SK-N-SH (cell line): ENCODE measurements at regions not wholly inside any gene's neighbourhood (a gene's known extent, or its start where the extent isn't known, plus 50 kb on each side); places are given as distances from the start of the nearest gene placed in this dataset.

Experiments used
- CTCF ChIA-PET: fragments of 300-600, 350-600 bp; formaldehyde crosslinking; extraction: SDS; loops from one replicate; lab custom pipeline; 2021; lab: Yijun Ruan, JAX
- POLR2A ChIA-PET: fragments of 350-600 bp; sonication (Branson Sonifier 250); formaldehyde crosslinking; extraction: SDS; loops from one replicate; lab custom pipeline; 2020; ENCODE audit warnings: antibody characterized with exemption, inconsistent platforms; lab: Yijun Ruan, JAX
- DNase-seq: peaks from one replicate; pipeline ENCODE4 v3.0.0; 2012
- H2AFZ ChIP-seq: fragments of 200-600 bp; sonication (generic); 2 replicates; pipeline ENCODE4 v1.8.1; 2016; ENCODE audit warnings: antibody characterized with exemption, mild to moderate bottlenecking, low read depth
- H3F3A ChIP-seq: fragments of 200-600 bp; sonication (generic); replicated peaks from 2 replicates; pipeline ENCODE3; 2016; ENCODE audit warnings: antibody characterized with exemption, mild to moderate bottlenecking; ENCODE audit not compliant: insufficient read depth
- H3K27ac ChIP-seq, 2 experiments: fragments of 200-500 bp in 1 of 2; fragments of 200-600 bp in 1 of 2; sonication (Bioruptor generic) in 1 of 2; sonication (generic), shearing (Covaris generic) in 1 of 2; 2 replicates each; pipeline versions ENCODE4 v1.5.1 to v1.6.1; 2014 to 2016; ENCODE audit warnings: low read depth in 2 of 2, inconsistent platforms in 1 of 2, low read length in 1 of 2, mild to moderate bottlenecking in 1 of 2, mixed read lengths in 1 of 2
- H3K27me3 ChIP-seq: fragments of 200-600 bp; sonication (generic), shearing (Covaris generic); 2 replicates; pipeline ENCODE4 v1.6.1; 2016; ENCODE audit warnings: mixed run types; ENCODE audit not compliant: insufficient read depth
- H3K36me3 ChIP-seq, 2 experiments: fragments of 200-500 bp in 1 of 2; fragments of 200-600 bp in 1 of 2; sonication (Bioruptor generic) in 1 of 2; sonication (generic) in 1 of 2; replicated peaks in 1 of 2; 2 replicates each; pipeline versions ENCODE3 to v1.5.1; 2014 to 2016; ENCODE audit warnings: low read length in 1 of 2, mild to moderate bottlenecking in 1 of 2; ENCODE audit not compliant: insufficient read depth in 2 of 2, control insufficient read depth in 1 of 2
- H3K4me1 ChIP-seq, 2 experiments: fragments of 200-500 bp in 1 of 2; fragments of 200-600 bp in 1 of 2; sonication (Bioruptor generic) in 1 of 2; sonication (generic), shearing (Covaris generic) in 1 of 2; 2 replicates each; pipeline versions ENCODE4 v1.5.1 to v1.6.1; 2014 to 2016; ENCODE audit warnings: low read depth in 1 of 2, low read length in 1 of 2, mixed run types in 1 of 2; ENCODE audit not compliant: insufficient read depth in 2 of 2, control insufficient read depth in 1 of 2
- H3K4me2 ChIP-seq: fragments of 200-600 bp; sonication (generic), shearing (Covaris generic); 2 replicates; pipeline ENCODE4 v1.6.1; 2017; ENCODE audit warnings: mixed run types
- H3K4me3 ChIP-seq, 2 experiments: fragments of 200-500 bp in 1 of 2; fragments of 200-600 bp in 1 of 2; sonication (Bioruptor generic) in 1 of 2; sonication (generic), shearing (Covaris generic) in 1 of 2; 2 replicates each; pipeline versions ENCODE4 v1.5.1 to v1.8.1; 2014 to 2016; ENCODE audit warnings: low read depth in 2 of 2, inconsistent platforms in 1 of 2, low read length in 1 of 2, mild to moderate bottlenecking in 1 of 2, mixed read lengths in 1 of 2, moderate library complexity in 1 of 2
- H3K79me2 ChIP-seq: fragments of 200-600 bp; sonication (generic); 2 replicates; pipeline ENCODE4 v1.8.1; 2017; ENCODE audit warnings: mild to moderate bottlenecking; ENCODE audit not compliant: insufficient read depth
- H3K9ac ChIP-seq: fragments of 200-600 bp; sonication (generic); 2 replicates; pipeline ENCODE4 v1.6.1; 2017; ENCODE audit warnings: mixed run types
- H3K9me2 ChIP-seq: fragments of 200-600 bp; sonication (generic); 2 replicates; pipeline ENCODE4 v1.6.1; 2017; ENCODE audit warnings: mixed run types
- H3K9me3 ChIP-seq: fragments of 200-600 bp; sonication (generic); 2 replicates; pipeline ENCODE4 v1.6.1; 2017; ENCODE audit warnings: mixed run types, mild to moderate bottlenecking, moderate library complexity
- H4K20me1 ChIP-seq: fragments of 200-600 bp; sonication (generic); 2 replicates; pipeline ENCODE4 v1.6.1; 2017; ENCODE audit warnings: mild to moderate bottlenecking, mixed run types; ENCODE audit not compliant: insufficient read depth
- CHD2 ChIP-seq: fragments of 150-350 bp; IDR thresholded peaks from 2 replicates; pipeline ENCODE4 v1.6.1; 2018; ENCODE audit warnings: low read length; ENCODE audit not compliant: partially characterized antibody
- ELF1 ChIP-seq: IDR thresholded peaks from 2 replicates; pipeline ENCODE4 v1.4.0; 2012
- EP300 ChIP-seq, 2 experiments: IDR thresholded peaks; 2 replicates each; pipeline versions ENCODE4 v1.4.0 to v1.6.1; 2012; ENCODE audit warnings: borderline replicate concordance in 1 of 2, low read depth in 1 of 2, low read length in 1 of 2
- GATA2 ChIP-seq: sonication (generic); formaldehyde crosslinking; IDR thresholded peaks from 2 replicates; pipeline ENCODE4 v1.5.0; 2020; ENCODE audit warnings: mild to moderate bottlenecking, missing genetic modification reagents
- JUND ChIP-seq: IDR thresholded peaks from 2 replicates; pipeline ENCODE4 v1.4.0; 2012
- NFIC ChIP-seq: IDR thresholded peaks from 2 replicates; pipeline ENCODE4 v1.4.0; 2012; ENCODE audit warnings: borderline replicate concordance
- NRF1 ChIP-seq: IDR thresholded peaks from 2 replicates; pipeline ENCODE4 v1.6.1; 2012; ENCODE audit warnings: low read depth, mild to moderate bottlenecking, low read length
- POLR2AphosphoS5 ChIP-seq: IDR thresholded peaks from 2 replicates; pipeline ENCODE4 v1.6.1; 2012; ENCODE audit warnings: low read depth, low read length
- SIN3A ChIP-seq: IDR thresholded peaks from 2 replicates; pipeline ENCODE4 v1.6.1; 2012; ENCODE audit warnings: low read depth, mild to moderate bottlenecking, low read length, moderate library complexity, borderline replicate concordance
- TCF12 ChIP-seq: IDR thresholded peaks from 2 replicates; pipeline ENCODE4 v1.4.0; 2012
- WGBS: methylation state at CpG from one replicate; pipeline ENCODE4 v1.1.6; 2017; ENCODE audit warnings: low lambda C conversion rate; 5-methylcytosine and 5-hydroxymethylcytosine counted together
- TF ChIP-seq, protein P1 (sequence below): IDR thresholded peaks from 2 replicates; pipeline ENCODE4; 2012
- TF ChIP-seq, protein P2 (sequence below): IDR thresholded peaks from 2 replicates; pipeline ENCODE4 v1.6.1; 2012; ENCODE audit warnings: mild to moderate bottlenecking, low read depth, low read length, moderate library complexity
- TF ChIP-seq, protein P3 (sequence below): fragments of 150-350 bp; IDR thresholded peaks from 2 replicates; pipeline ENCODE4 v1.6.1; 2017; ENCODE audit warnings: antibody characterized with exemption, low read length, low read depth, borderline replicate concordance
- TF ChIP-seq, protein P4 (sequence below): IDR thresholded peaks from 2 replicates; pipeline ENCODE4 v1.4.0; 2012; ENCODE audit warnings: low read depth, borderline replicate concordance
- TF ChIP-seq, protein P5 (sequence below): IDR thresholded peaks from 2 replicates; pipeline ENCODE4 v1.4.0; 2012; ENCODE audit warnings: low read depth
- TF ChIP-seq, protein P6 (sequence below): IDR thresholded peaks from 2 replicates; pipeline ENCODE4 v1.4.0; 2012; ENCODE audit warnings: low read depth, borderline replicate concordance

DNA sequence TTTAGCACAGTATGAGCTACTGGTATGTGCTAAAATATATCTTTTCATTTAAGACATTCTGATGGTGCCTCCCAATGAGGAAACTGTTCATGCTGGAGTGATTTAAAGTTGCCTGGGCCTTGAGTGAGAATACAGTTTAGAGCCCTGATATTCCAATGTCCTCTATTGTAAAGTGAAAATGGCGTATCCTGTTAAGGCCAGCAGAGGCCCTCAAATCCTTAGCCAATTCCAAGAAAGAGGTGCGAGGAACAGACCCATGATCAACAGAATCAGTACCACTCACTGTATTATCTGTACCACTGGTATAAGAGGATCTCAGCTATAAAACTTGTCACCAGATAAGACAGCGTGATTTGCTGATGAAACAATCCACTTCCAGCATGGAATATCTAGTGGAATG lies 273.1 kb upstream of the SLITRK5 start:
- no peak overlapping the region for H3K9ac ChIP-seq
- WGBS = 3% methylated on average over 3 of the region's 3 CpGs
- H3K36me3 ChIP-seq = no peaks in the 10 kb centered on the region
- CTCF ChIA-PET = no interaction called here
- TF ChIP-seq SIN3A = no peak
- no peak for TF ChIP-seq GATA2 (CRISPR knock-in tag)
- no peak for TF ChIP-seq ELF1
- no peak for TF ChIP-seq EP300 (IDR thresholded peaks at IDR 0.05; ENCODE audit: borderline replicate concordance in 1 of 2, low read depth in 1 of 2, low read length in 1 of 2)
- TF ChIP-seq TCF12 = no peak
- TF ChIP-seq, protein P1, sequence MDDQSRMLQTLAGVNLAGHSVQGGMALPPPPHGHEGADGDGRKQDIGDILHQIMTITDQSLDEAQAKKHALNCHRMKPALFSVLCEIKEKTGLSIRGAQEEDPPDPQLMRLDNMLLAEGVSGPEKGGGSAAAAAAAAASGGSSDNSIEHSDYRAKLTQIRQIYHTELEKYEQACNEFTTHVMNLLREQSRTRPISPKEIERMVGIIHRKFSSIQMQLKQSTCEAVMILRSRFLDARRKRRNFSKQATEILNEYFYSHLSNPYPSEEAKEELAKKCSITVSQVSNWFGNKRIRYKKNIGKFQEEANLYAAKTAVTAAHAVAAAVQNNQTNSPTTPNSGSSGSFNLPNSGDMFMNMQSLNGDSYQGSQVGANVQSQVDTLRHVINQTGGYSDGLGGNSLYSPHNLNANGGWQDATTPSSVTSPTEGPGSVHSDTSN = no peak
- TF ChIP-seq, protein P2, sequence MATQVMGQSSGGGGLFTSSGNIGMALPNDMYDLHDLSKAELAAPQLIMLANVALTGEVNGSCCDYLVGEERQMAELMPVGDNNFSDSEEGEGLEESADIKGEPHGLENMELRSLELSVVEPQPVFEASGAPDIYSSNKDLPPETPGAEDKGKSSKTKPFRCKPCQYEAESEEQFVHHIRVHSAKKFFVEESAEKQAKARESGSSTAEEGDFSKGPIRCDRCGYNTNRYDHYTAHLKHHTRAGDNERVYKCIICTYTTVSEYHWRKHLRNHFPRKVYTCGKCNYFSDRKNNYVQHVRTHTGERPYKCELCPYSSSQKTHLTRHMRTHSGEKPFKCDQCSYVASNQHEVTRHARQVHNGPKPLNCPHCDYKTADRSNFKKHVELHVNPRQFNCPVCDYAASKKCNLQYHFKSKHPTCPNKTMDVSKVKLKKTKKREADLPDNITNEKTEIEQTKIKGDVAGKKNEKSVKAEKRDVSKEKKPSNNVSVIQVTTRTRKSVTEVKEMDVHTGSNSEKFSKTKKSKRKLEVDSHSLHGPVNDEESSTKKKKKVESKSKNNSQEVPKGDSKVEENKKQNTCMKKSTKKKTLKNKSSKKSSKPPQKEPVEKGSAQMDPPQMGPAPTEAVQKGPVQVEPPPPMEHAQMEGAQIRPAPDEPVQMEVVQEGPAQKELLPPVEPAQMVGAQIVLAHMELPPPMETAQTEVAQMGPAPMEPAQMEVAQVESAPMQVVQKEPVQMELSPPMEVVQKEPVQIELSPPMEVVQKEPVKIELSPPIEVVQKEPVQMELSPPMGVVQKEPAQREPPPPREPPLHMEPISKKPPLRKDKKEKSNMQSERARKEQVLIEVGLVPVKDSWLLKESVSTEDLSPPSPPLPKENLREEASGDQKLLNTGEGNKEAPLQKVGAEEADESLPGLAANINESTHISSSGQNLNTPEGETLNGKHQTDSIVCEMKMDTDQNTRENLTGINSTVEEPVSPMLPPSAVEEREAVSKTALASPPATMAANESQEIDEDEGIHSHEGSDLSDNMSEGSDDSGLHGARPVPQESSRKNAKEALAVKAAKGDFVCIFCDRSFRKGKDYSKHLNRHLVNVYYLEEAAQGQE = no peak
- no peak for TF ChIP-seq POLR2AphosphoS5
- TF ChIP-seq, protein P3, sequence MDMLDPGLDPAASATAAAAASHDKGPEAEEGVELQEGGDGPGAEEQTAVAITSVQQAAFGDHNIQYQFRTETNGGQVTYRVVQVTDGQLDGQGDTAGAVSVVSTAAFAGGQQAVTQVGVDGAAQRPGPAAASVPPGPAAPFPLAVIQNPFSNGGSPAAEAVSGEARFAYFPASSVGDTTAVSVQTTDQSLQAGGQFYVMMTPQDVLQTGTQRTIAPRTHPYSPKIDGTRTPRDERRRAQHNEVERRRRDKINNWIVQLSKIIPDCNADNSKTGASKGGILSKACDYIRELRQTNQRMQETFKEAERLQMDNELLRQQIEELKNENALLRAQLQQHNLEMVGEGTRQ = no peak
- TF ChIP-seq, protein P4, sequence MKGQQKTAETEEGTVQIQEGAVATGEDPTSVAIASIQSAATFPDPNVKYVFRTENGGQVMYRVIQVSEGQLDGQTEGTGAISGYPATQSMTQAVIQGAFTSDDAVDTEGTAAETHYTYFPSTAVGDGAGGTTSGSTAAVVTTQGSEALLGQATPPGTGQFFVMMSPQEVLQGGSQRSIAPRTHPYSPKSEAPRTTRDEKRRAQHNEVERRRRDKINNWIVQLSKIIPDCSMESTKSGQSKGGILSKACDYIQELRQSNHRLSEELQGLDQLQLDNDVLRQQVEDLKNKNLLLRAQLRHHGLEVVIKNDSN = no peak
- TF ChIP-seq, protein P5, sequence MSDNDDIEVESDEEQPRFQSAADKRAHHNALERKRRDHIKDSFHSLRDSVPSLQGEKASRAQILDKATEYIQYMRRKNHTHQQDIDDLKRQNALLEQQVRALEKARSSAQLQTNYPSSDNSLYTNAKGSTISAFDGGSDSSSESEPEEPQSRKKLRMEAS = no peak
- no peak for TF ChIP-seq NRF1
- no peak for TF ChIP-seq CHD2
- no peak for TF ChIP-seq JUND
- TF ChIP-seq, protein P6, sequence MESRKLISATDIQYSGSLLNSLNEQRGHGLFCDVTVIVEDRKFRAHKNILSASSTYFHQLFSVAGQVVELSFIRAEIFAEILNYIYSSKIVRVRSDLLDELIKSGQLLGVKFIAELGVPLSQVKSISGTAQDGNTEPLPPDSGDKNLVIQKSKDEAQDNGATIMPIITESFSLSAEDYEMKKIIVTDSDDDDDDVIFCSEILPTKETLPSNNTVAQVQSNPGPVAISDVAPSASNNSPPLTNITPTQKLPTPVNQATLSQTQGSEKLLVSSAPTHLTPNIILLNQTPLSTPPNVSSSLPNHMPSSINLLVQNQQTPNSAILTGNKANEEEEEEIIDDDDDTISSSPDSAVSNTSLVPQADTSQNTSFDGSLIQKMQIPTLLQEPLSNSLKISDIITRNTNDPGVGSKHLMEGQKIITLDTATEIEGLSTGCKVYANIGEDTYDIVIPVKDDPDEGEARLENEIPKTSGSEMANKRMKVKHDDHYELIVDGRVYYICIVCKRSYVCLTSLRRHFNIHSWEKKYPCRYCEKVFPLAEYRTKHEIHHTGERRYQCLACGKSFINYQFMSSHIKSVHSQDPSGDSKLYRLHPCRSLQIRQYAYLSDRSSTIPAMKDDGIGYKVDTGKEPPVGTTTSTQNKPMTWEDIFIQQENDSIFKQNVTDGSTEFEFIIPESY = no peak
- TF ChIP-seq NFIC = no peak
- H3K4me2 ChIP-seq = no peak overlapping the region
- no peaks in the 10 kb centered on the region; the same call in 1 of the 2 replicates for H3K9me3 ChIP-seq
- H3K27ac ChIP-seq = no peak overlapping the region
- POLR2A ChIA-PET = no interaction called here
- H3K79me2 ChIP-seq = no peaks in the 10 kb centered on the region
- H3K9me2 ChIP-seq = no peaks in the 10 kb centered on the region
- no peaks in the 10 kb centered on the region for H3K27me3 ChIP-seq
- H3K4me1 ChIP-seq = no peaks in the 10 kb centered on the region
- H2AFZ ChIP-seq = no peak overlapping the region
- H3F3A ChIP-seq = no peaks in the 10 kb centered on the region
- no peak overlapping the region for H3K4me3 ChIP-seq
- no peaks in the 10 kb centered on the region for H4K20me1 ChIP-seq
- DNase-seq = no peak
